ENCODE measurements at regions not wholly inside any gene's neighbourhood (a gene's known extent, or its start where the extent isn't known, plus 50 kb on each side); places are given as distances from the start of the nearest gene placed in this dataset.

DNA sequence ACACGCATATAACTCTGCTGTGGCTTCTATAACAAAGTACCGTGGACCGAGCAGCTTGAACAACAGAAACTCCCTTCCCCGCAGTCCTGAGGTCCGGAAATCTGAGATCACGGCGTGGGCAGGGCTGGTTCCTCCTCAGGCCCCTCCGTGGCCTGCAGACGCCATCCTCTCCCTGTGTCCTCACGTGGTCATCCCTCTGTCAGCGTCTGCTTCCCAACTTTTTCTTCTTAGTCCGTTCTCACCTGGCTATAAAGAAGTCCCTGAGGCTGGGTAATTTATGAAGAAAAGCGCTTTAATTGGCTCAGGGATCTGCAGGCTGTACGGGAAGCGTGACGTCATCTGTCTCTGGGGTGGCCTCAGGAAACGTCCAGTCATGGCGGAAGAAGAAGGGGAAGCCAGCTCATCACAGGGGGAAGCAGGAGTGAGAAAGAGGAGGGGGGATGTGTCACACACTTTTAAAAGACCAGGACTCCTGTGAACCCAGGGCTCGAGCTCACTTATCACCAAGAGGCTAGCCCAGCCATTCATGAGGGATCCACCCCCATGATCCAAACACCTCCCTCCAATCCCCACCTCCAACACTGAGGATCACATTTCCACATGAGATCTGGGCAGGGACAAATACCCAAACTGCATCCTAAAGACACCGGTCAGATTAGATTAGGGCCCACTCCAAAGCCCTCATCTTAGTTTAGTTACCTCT lies 91.2 kb upstream of the INSIG1 start:
- TF ChIP-seq, protein P1, sequence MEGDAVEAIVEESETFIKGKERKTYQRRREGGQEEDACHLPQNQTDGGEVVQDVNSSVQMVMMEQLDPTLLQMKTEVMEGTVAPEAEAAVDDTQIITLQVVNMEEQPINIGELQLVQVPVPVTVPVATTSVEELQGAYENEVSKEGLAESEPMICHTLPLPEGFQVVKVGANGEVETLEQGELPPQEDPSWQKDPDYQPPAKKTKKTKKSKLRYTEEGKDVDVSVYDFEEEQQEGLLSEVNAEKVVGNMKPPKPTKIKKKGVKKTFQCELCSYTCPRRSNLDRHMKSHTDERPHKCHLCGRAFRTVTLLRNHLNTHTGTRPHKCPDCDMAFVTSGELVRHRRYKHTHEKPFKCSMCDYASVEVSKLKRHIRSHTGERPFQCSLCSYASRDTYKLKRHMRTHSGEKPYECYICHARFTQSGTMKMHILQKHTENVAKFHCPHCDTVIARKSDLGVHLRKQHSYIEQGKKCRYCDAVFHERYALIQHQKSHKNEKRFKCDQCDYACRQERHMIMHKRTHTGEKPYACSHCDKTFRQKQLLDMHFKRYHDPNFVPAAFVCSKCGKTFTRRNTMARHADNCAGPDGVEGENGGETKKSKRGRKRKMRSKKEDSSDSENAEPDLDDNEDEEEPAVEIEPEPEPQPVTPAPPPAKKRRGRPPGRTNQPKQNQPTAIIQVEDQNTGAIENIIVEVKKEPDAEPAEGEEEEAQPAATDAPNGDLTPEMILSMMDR (IDR thresholded peaks at IDR 0.05): no peak
- TF ChIP-seq POLR2A (IDR thresholded peaks at IDR 0.05): no peak

Measured in esophagus squamous epithelium (tissue), 4 donors.